SK-N-MC (cell line): ENCODE measurements at regions not wholly inside any gene's neighbourhood (a gene's known extent, or its start where the extent isn't known, plus 50 kb on each side); places are given as distances from the start of the nearest gene placed in this dataset.

Source experiments
- DNase-seq: peaks from one replicate; pipeline ENCODE4 v3.0.0-alpha.2; 2011; ENCODE audit warnings: low read depth, low spot score
- H3K27ac ChIP-seq: fragments of 200-600 bp; sonication (generic); 2 replicates; pipeline ENCODE4 v1.5.1; 2016; ENCODE audit warnings: mixed run types
- H3K36me3 ChIP-seq: fragments of 200-600 bp; sonication (generic); 2 replicates; pipeline ENCODE4 v1.6.1; 2017; ENCODE audit warnings: antibody characterized with exemption, low read length, mixed read lengths; ENCODE audit not compliant: insufficient read depth
- H3K4me3 ChIP-seq: fragments of 200-600 bp; sonication (generic); 2 replicates; pipeline ENCODE4 v1.5.1; 2016
- H3K9ac ChIP-seq: fragments of 200-600 bp; sonication (generic); 2 replicates; pipeline ENCODE4 v1.8.0; 2017; ENCODE audit warnings: mixed run types, mixed read lengths; ENCODE audit not compliant: insufficient read length
- H3K9me3 ChIP-seq: fragments of 200-600 bp; sonication (generic); 2 replicates; pipeline ENCODE4 v1.6.1; 2017; ENCODE audit warnings: low read depth, mild to moderate bottlenecking, antibody characterized with exemption, low read length, moderate library complexity, mixed read lengths
- EZH2 ChIP-seq: fragments of 200-600 bp; sonication (generic); IDR thresholded peaks from one replicate; pipeline ENCODE4 v1.6.1; 2017; ENCODE audit warnings: antibody characterized with exemption
- FOXP2 ChIP-seq: optimal IDR thresholded peaks from 2 replicates; pipeline ENCODE3; 2011; ENCODE audit warnings: mild to moderate bottlenecking, moderate library complexity; ENCODE audit not compliant: insufficient read depth; ENCODE audit errors: extremely low read length, control extremely low read depth
- POLR2AphosphoS5 ChIP-seq: IDR thresholded peaks from 2 replicates; pipeline ENCODE4 v1.6.1; 2012; ENCODE audit warnings: mild to moderate bottlenecking, low read depth, low read length, borderline replicate concordance

GRCh38 chr6:149184523-149184922 is 133.0 kb upstream of the TAB2 start:
- Histone ChIP-seq H3K4me3 (no peak overlapping the region), H3K9me3 (no peaks in the 10 kb centered on the region), H3K27ac (no peak overlapping the region), H3K36me3 (no peaks in the 10 kb centered on the region), H3K9ac (no peak overlapping the region)
- no peak for DNase-seq
- TF ChIP-seq FOXP2 (no peak), POLR2AphosphoS5 (no peak), EZH2 (no peak)

- no peak overlapping the region for H3K27ac ChIP-seq
- TF ChIP-seq POLR2AphosphoS5 (no peak), FOXP2 (no peak), EZH2 (no peak)
- no peak overlapping the region for H3K9ac ChIP-seq
- DNase-seq: no peak
- no peaks in the 10 kb centered on the region for H3K36me3 ChIP-seq
- H3K9me3 ChIP-seq: no peaks in the 10 kb centered on the region
- no peak overlapping the region for H3K4me3 ChIP-seq
These were observed 131.6 kb upstream of the TAB2 start for GRCh38 chr6:149185799-149186357.

- Histone ChIP-seq H3K9me3 (no peaks in the 10 kb centered on the region), H3K4me3 (no peak overlapping the region), H3K36me3 (no peaks in the 10 kb centered on the region), H3K27ac (no peak overlapping the region), H3K9ac (no peak overlapping the region)
- no peak for DNase-seq
- TF ChIP-seq POLR2AphosphoS5 (no peak), FOXP2 (no peak), EZH2 (no peak)
These were observed 130.6 kb upstream of the TAB2 start for GRCh38 chr6:149186873-149187272.

- no peak overlapping the region for H3K9ac ChIP-seq
- no peak for TF ChIP-seq POLR2AphosphoS5
- no peak for TF ChIP-seq EZH2
- no peak for TF ChIP-seq FOXP2
- H3K9me3 ChIP-seq: no peaks in the 10 kb centered on the region
- DNase-seq: no peak
- no peaks in the 10 kb centered on the region for H3K36me3 ChIP-seq
- no peak overlapping the region for H3K27ac ChIP-seq
- no peak overlapping the region for H3K4me3 ChIP-seq
These were observed 127.2 kb upstream of the TAB2 start for GRCh38 chr6:149190224-149190831.

GRCh38 chr6:149194820-149195558 is 122.5 kb upstream of the TAB2 start:
- Histone ChIP-seq H3K36me3 (no peaks in the 10 kb centered on the region), H3K9me3 (no peaks in the 10 kb centered on the region), H3K27ac (no peak overlapping the region), H3K9ac (no peak overlapping the region), H3K4me3 (no peak overlapping the region)
- no peak for DNase-seq
- TF ChIP-seq POLR2AphosphoS5 (no peak), EZH2 (no peak), FOXP2 (no peak)

- Histone ChIP-seq H3K4me3 (no peak overlapping the region), H3K9me3 (no peaks in the 10 kb centered on the region), H3K36me3 (no peaks in the 10 kb centered on the region), H3K9ac (no peak overlapping the region), H3K27ac (no peak overlapping the region)
- TF ChIP-seq FOXP2 (no peak), POLR2AphosphoS5 (no peak), EZH2 (no peak)
- no peak for DNase-seq
These were observed 121.4 kb upstream of the TAB2 start for GRCh38 chr6:149196091-149196490.

GRCh38 chr6:149197482-149197881 is 120.0 kb upstream of the TAB2 start:
- Histone ChIP-seq H3K27ac (no peak overlapping the region), H3K9me3 (no peaks in the 10 kb centered on the region), H3K4me3 (no peak overlapping the region), H3K36me3 (no peaks in the 10 kb centered on the region), H3K9ac (no peak overlapping the region)
- no peak for DNase-seq
- TF ChIP-seq POLR2AphosphoS5: no peak
- no peak for TF ChIP-seq EZH2
- TF ChIP-seq FOXP2: no peak

GRCh38 chr6:149198265-149198664 is 119.2 kb upstream of the TAB2 start:
- Histone ChIP-seq H3K27ac (no peak overlapping the region), H3K9me3 (no peaks in the 10 kb centered on the region), H3K9ac (no peak overlapping the region), H3K4me3 (no peak overlapping the region), H3K36me3 (no peaks in the 10 kb centered on the region)
- TF ChIP-seq FOXP2 (no peak), POLR2AphosphoS5 (no peak)
- DNase-seq: no peak
